GM23338 (cell line): ENCODE measurements at regions not wholly inside any gene's neighbourhood (a gene's known extent, or its start where the extent isn't known, plus 50 kb on each side); places are given as distances from the start of the nearest gene placed in this dataset.

Experiments
- CREB1 ChIP-seq: fragments of 250-450 bp; sonication (Bioruptor Pico); IDR thresholded peaks from 2 replicates; pipeline ENCODE4 v1.5.0; 2020; ENCODE audit warnings: low read depth, mild to moderate bottlenecking, moderate library complexity
- CTCF ChIP-seq, 2 experiments: fragments of 200-600 bp in 1 of 2; sonication (generic) in 1 of 2; conservative IDR thresholded peaks; 2 replicates each; pipeline versions ENCODE4 v1.5.1 to v1.6.1; 2016 to 2017; ENCODE audit warnings: antibody characterized with exemption in 2 of 2, low read depth in 2 of 2, mild to moderate bottlenecking in 2 of 2, moderate library complexity in 1 of 2
- EZH2 ChIP-seq: fragments of 200-600 bp; sonication (generic); IDR thresholded peaks from one replicate; pipeline ENCODE4 v1.8.0; 2017; ENCODE audit warnings: antibody characterized with exemption, mild to moderate bottlenecking, low read depth; ENCODE audit not compliant: unreplicated experiment
- EZH2phosphoT487 ChIP-seq: fragments of 200-600 bp; sonication (generic); IDR thresholded peaks from one replicate; pipeline ENCODE4 v1.8.1; 2018; ENCODE audit warnings: antibody characterized with exemption; ENCODE audit not compliant: unreplicated experiment
- JUNB ChIP-seq: IDR thresholded peaks from one replicate; pipeline ENCODE4 v1.6.1; 2016; ENCODE audit warnings: antibody characterized with exemption; ENCODE audit not compliant: unreplicated experiment
- POLR2AphosphoS5 ChIP-seq: IDR thresholded peaks from 2 replicates; pipeline ENCODE4 v1.6.1; 2016; ENCODE audit warnings: antibody characterized with exemption, low read depth
- STAT1 ChIP-seq: IDR thresholded peaks from one replicate; pipeline ENCODE4 v1.6.1; 2016; ENCODE audit warnings: antibody characterized with exemption; ENCODE audit not compliant: unreplicated experiment
- ZNF114 ChIP-seq: fragments of 250-450 bp; sonication (Bioruptor Pico); IDR thresholded peaks from 2 replicates; pipeline ENCODE4 v1.5.0; 2020; ENCODE audit warnings: mild to moderate bottlenecking, moderate library complexity
- ZNF462 ChIP-seq: fragments of 250-450 bp; sonication (Bioruptor Pico); IDR thresholded peaks from 2 replicates; pipeline ENCODE4 v1.5.0; 2020; ENCODE audit warnings: mild to moderate bottlenecking, moderate library complexity

GRCh38 chr16:50889276-50889675 is 147.4 kb downstream of the CYLD start:
- TF ChIP-seq POLR2AphosphoS5 (no peak), CREB1 (CRISPR knock-in tag) (no peak), CTCF (conservative IDR thresholded peaks at IDR 0.05; ENCODE audit: low read depth in 2 of 2) (no peak), JUNB (no peak), ZNF114 (no peak), EZH2phosphoT487 (no peak), ZNF462 (CRISPR knock-in tag) (no peak), STAT1 (no peak), EZH2 (no peak)
